GM18907 (cell line): ENCODE measurements at regions not wholly inside any gene's neighbourhood (a gene's known extent, or its start where the extent isn't known, plus 50 kb on each side); places are given as distances from the start of the nearest gene placed in this dataset.
"Not testable (repeated sequence)": the region's sequence is repeated elsewhere in the genome, so short reads cannot be mapped to it uniquely, and the experiment has no call there.

Source experiments
- ATAC-seq: cut with Tn5 transposase; IDR thresholded peaks from one replicate; pipeline ENCODE4 v1.9.1; 2021; ENCODE audit warnings: mild to moderate bottlenecking, moderate library complexity; ENCODE audit not compliant: unreplicated experiment

- ATAC-seq = no peak
Measured at GRCh38 chr12:4158306-4158705, 115.3 kb upstream of the CCND2 start.

GRCh38 chr12:4157122-4157521 is 116.4 kb upstream of the CCND2 start:
- no peak for ATAC-seq

GRCh38 chr12:4156317-4156716 is 117.2 kb upstream of the CCND2 start:
- ATAC-seq = no peak

GRCh38 chr12:4154672-4155225 is 118.8 kb upstream of the CCND2 start:
- ATAC-seq = no peak

- ATAC-seq = peak; percentile 80
Measured at GRCh38 chr12:4153343-4153892, 120.1 kb upstream of the CCND2 start.

GRCh38 chr12:4152145-4152795 is 121.3 kb upstream of the CCND2 start:
- ATAC-seq = no peak

GRCh38 chr12:4151362-4152121 is 122.0 kb upstream of the CCND2 start:
- no peak for ATAC-seq

- not testable (repeated sequence) for ATAC-seq
Measured at GRCh38 chr12:4150355-4150754, 123.2 kb upstream of the CCND2 start.

GRCh38 chr12:4148418-4149056 is 125.0 kb upstream of the CCND2 start:
- peak; percentile 67 for ATAC-seq

GRCh38 chr12:4147031-4147481 is 126.5 kb upstream of the CCND2 start:
- ATAC-seq = no peak

- ATAC-seq = no peak
Measured at GRCh38 chr12:4145990-4146859, 127.3 kb upstream of the CCND2 start.

GRCh38 chr12:4144676-4145075 is 128.9 kb upstream of the CCND2 start:
- ATAC-seq = no peak

- no peak for ATAC-seq
Measured at GRCh38 chr12:4143896-4144295, 129.7 kb upstream of the CCND2 start.

- no peak for ATAC-seq
Measured at GRCh38 chr12:4141348-4142270, 132.0 kb upstream of the CCND2 start.

- no peak for ATAC-seq
Measured at GRCh38 chr12:4140581-4141301, 132.8 kb upstream of the CCND2 start.

GRCh38 chr12:4139191-4139590 is 134.4 kb upstream of the CCND2 start:
- ATAC-seq = no peak

GRCh38 chr12:4138532-4138931 is 135.0 kb upstream of the CCND2 start:
- not testable (repeated sequence) for ATAC-seq

GRCh38 chr12:4138051-4138450 is 135.5 kb upstream of the CCND2 start:
- no peak for ATAC-seq

- ATAC-seq = no peak
Measured at GRCh38 chr12:4137441-4137840, 136.1 kb upstream of the CCND2 start.
